MM.1S (cell line): ENCODE measurements at regions not wholly inside any gene's neighbourhood (a gene's known extent, or its start where the extent isn't known, plus 50 kb on each side); places are given as distances from the start of the nearest gene placed in this dataset.

Experiments
- CTCF ChIP-seq: fragments of 300-600 bp; sonication (generic); IDR thresholded peaks from 2 replicates; pipeline ENCODE4 v1.5.1; 2016; ENCODE audit warnings: antibody characterized with exemption, low read length, mixed read lengths
- EZH2 ChIP-seq: fragments of 300-600 bp; sonication (generic); optimal IDR thresholded peaks from 2 replicates; pipeline ENCODE3; 2017; ENCODE audit warnings: low read depth, mild to moderate bottlenecking, antibody characterized with exemption, low read length, mixed read lengths
- EZH2phosphoT487 ChIP-seq: fragments of 300-600 bp; sonication (generic); IDR thresholded peaks from 2 replicates; pipeline ENCODE4 v1.6.1; 2018; ENCODE audit warnings: antibody characterized with exemption, low read length

GRCh38 chr2:223141606-223142005, 89.6 kb downstream of the KCNE4 start:
- no peak for TF ChIP-seq CTCF
- no peak for TF ChIP-seq EZH2phosphoT487
- no peak for TF ChIP-seq EZH2
